Immature natural killer cell (primary cell): ENCODE measurements at regions not wholly inside any gene's neighbourhood (a gene's known extent, or its start where the extent isn't known, plus 50 kb on each side); places are given as distances from the start of the nearest gene placed in this dataset.

Experiments
- DNase-seq, 3 donors: peaks; one replicate each; pipeline ENCODE4 v3.0.0; 2022; ENCODE audit warnings: mixed read lengths in 1 of 3
- H3K27ac Mint-ChIP-seq, 6 donors: one replicate each; pipeline ENCODE4 v1.8.0; 2020; ENCODE audit warnings: mixed read lengths in 6 of 6, mild to moderate bottlenecking in 5 of 6, inconsistent platforms in 4 of 6, moderate library complexity in 3 of 6
- H3K27me3 Mint-ChIP-seq, 3 donors: one replicate each; pipeline ENCODE4 v1.8.0; 2020 to 2021; ENCODE audit warnings: low read depth in 3 of 3, mild to moderate bottlenecking in 3 of 3, mixed read lengths in 3 of 3, moderate library complexity in 3 of 3, inconsistent platforms in 1 of 3
- H3K36me3 Mint-ChIP-seq, 3 donors: one replicate each; pipeline ENCODE4 v1.8.0; 2020; ENCODE audit warnings: mixed read lengths in 3 of 3, inconsistent platforms in 2 of 3, mild to moderate bottlenecking in 2 of 3
- H3K4me1 Mint-ChIP-seq, 2 donors: one replicate each; pipeline ENCODE4 v1.8.0; 2020; ENCODE audit warnings: inconsistent platforms in 2 of 2, mild to moderate bottlenecking in 2 of 2, mixed read lengths in 2 of 2, moderate library complexity in 1 of 2
- H3K4me3 Mint-ChIP-seq, 5 donors: one replicate each; pipeline ENCODE4 v1.8.0; 2020; ENCODE audit warnings: mild to moderate bottlenecking in 5 of 5, mixed read lengths in 5 of 5, inconsistent platforms in 3 of 5, moderate library complexity in 3 of 5
- H3K9me3 Mint-ChIP-seq, 6 donors: one replicate each; pipeline ENCODE4 v1.8.0; 2020; ENCODE audit warnings: mild to moderate bottlenecking in 6 of 6, mixed read lengths in 6 of 6, inconsistent platforms in 4 of 6, moderate library complexity in 3 of 6

GRCh38 chr4:116486401-116486800 is 599.0 kb downstream of the TRAM1L1 start:
- DNase-seq: no peak
- no peaks in the 10 kb centered on the region for H3K27me3 Mint-ChIP-seq
- H3K4me1 Mint-ChIP-seq: no peaks in the 10 kb centered on the region
- H3K9me3 Mint-ChIP-seq: peaks cover 16 to 27% (median 19%) of the 10 kb centered on the region in 6 donors
- H3K36me3 Mint-ChIP-seq: no peaks in the 10 kb centered on the region
- no peak overlapping the region for H3K4me3 Mint-ChIP-seq
- no peak overlapping the region for H3K27ac Mint-ChIP-seq

- no peaks in the 10 kb centered on the region for H3K36me3 Mint-ChIP-seq
- H3K27ac Mint-ChIP-seq: no peak overlapping the region
- peaks cover 8 to 30% (median 17%) of the 10 kb centered on the region in 6 donors for H3K9me3 Mint-ChIP-seq
- no peaks in the 10 kb centered on the region for H3K27me3 Mint-ChIP-seq
- no peaks in the 10 kb centered on the region for H3K4me1 Mint-ChIP-seq
- H3K4me3 Mint-ChIP-seq: no peak overlapping the region
- no peak for DNase-seq
These were observed 604.8 kb downstream of the TRAM1L1 start for GRCh38 chr4:116480546-116480945.

DNA sequence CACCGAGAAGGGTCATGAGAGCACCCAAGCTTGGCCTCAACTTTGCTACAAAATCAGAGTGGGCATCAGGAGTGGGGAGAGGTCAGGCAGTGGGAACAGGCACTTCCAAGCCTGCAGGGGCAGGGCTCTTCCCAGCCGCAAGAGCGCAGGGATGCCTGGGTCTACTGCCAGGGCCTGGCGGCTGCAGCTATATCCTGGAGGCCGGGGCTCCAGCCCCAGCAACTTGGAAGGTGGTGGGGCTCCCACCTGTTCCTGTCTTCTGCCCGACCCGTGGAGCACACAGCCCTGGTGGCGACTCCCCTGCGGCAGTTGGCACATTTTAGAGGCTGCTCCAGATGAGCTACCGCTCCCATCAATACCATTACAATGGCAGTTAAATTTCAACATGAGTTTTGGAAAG is 607.0 kb downstream of the TRAM1L1 start:
- no peaks in the 10 kb centered on the region for H3K4me1 Mint-ChIP-seq
- H3K9me3 Mint-ChIP-seq: peaks cover 3 to 26% (median 15%) of the 10 kb centered on the region in 6 donors
- DNase-seq: no peak
- H3K36me3 Mint-ChIP-seq: no peaks in the 10 kb centered on the region
- H3K27ac Mint-ChIP-seq: no peak overlapping the region
- no peak overlapping the region for H3K4me3 Mint-ChIP-seq
- H3K27me3 Mint-ChIP-seq: no peaks in the 10 kb centered on the region

DNA sequence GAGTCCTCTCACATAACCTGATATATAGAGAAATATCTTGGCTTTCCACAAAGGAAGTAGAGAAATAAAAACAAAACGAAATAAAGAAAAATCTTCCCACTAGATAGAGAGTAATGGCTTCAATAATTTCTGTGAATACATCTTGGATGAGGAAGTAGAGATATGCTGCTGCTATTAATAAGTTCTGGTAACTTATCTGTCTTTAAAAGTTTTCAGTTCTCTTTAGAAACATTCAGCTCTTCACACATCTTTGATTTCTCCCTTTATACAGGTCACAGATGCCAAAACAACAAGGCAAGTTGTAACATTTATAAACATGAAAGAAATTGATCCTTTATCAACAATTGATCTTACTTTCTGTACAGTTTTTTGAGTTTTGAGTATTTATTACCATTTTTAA is 615.8 kb downstream of the TRAM1L1 start:
- H3K9me3 Mint-ChIP-seq: peaks cover 10 to 33% (median 17%) of the 10 kb centered on the region in 6 donors
- H3K36me3 Mint-ChIP-seq: no peaks in the 10 kb centered on the region
- H3K4me3 Mint-ChIP-seq: no peak overlapping the region
- H3K27ac Mint-ChIP-seq: no peak overlapping the region
- DNase-seq: no peak
- H3K27me3 Mint-ChIP-seq: peaks cover 0 to 1% (median 0%) of the 10 kb centered on the region in 3 donors
- no peaks in the 10 kb centered on the region for H3K4me1 Mint-ChIP-seq

- no peaks in the 10 kb centered on the region for H3K4me1 Mint-ChIP-seq
These were observed 632.2 kb downstream of the TRAM1L1 start for GRCh38 chr4:116453127-116453526.

GRCh38 chr4:116449764-116450163 is 635.6 kb downstream of the TRAM1L1 start:
- DNase-seq: no peak
- H3K36me3 Mint-ChIP-seq: no peaks in the 10 kb centered on the region
- H3K4me1 Mint-ChIP-seq: no peaks in the 10 kb centered on the region
- no peaks in the 10 kb centered on the region for H3K27me3 Mint-ChIP-seq
- H3K9me3 Mint-ChIP-seq: peaks cover 0 to 16% (median 8%) of the 10 kb centered on the region in 6 donors
- H3K27ac Mint-ChIP-seq: no peak overlapping the region
- no peak overlapping the region for H3K4me3 Mint-ChIP-seq

More at GRCh38 chr4:116453127-116453526, 632.2 kb downstream of the TRAM1L1 start:
- Mint-ChIP-seq H3K27ac (no peak overlapping the region), H3K9me3 (peaks cover 0 to 15% (median 6%) of the 10 kb centered on the region in 6 donors), H3K4me3 (no peak overlapping the region), H3K27me3 (no peaks in the 10 kb centered on the region), H3K36me3 (no peaks in the 10 kb centered on the region)
- no peak for DNase-seq

- Mint-ChIP-seq H3K9me3 (peaks cover 0 to 16% (median 5%) of the 10 kb centered on the region in 6 donors), H3K4me3 (no peak overlapping the region), H3K27me3 (no peaks in the 10 kb centered on the region), H3K27ac (no peak overlapping the region), H3K4me1 (no peaks in the 10 kb centered on the region), H3K36me3 (no peaks in the 10 kb centered on the region)
- DNase-seq: no peak
These were observed 641.3 kb downstream of the TRAM1L1 start for GRCh38 chr4:116444117-116444516.

GRCh38 chr4:116438981-116439729 is 646.2 kb downstream of the TRAM1L1 start:
- Mint-ChIP-seq H3K27me3 (peaks cover 0 to 2% (median 0%) of the 10 kb centered on the region in 3 donors), H3K9me3 (peaks cover under 1 to 16% (median 9%) of the 10 kb centered on the region in 6 donors), H3K4me1 (no peaks in the 10 kb centered on the region), H3K27ac (no peak overlapping the region), H3K36me3 (no peaks in the 10 kb centered on the region), H3K4me3 (no peak overlapping the region)
- no peak for DNase-seq

- Mint-ChIP-seq H3K27ac (no peak overlapping the region), H3K9me3 (peaks cover 4 to 15% (median 9%) of the 10 kb centered on the region in 6 donors), H3K4me3 (no peak overlapping the region), H3K4me1 (no peaks in the 10 kb centered on the region), H3K27me3 (peaks cover 0 to 2% (median 0%) of the 10 kb centered on the region in 3 donors), H3K36me3 (no peaks in the 10 kb centered on the region)
- no peak for DNase-seq
These were observed 647.0 kb downstream of the TRAM1L1 start for GRCh38 chr4:116438417-116438816.

GRCh38 chr4:116427666-116428065 is 657.7 kb downstream of the TRAM1L1 start:
- no peak overlapping the region for H3K4me3 Mint-ChIP-seq
- no peak overlapping the region for H3K27ac Mint-ChIP-seq
- H3K27me3 Mint-ChIP-seq: no peaks in the 10 kb centered on the region
- H3K9me3 Mint-ChIP-seq: peaks cover 12 to 45% (median 23%) of the 10 kb centered on the region in 6 donors
- DNase-seq: no peak
- no peaks in the 10 kb centered on the region for H3K4me1 Mint-ChIP-seq
- H3K36me3 Mint-ChIP-seq: peaks cover 0 to 3% (median 0%) of the 10 kb centered on the region in 3 donors

GRCh38 chr4:116413222-116413621 is 672.2 kb downstream of the TRAM1L1 start:
- Mint-ChIP-seq H3K9me3 (peaks cover 3 to 16% (median 9%) of the 10 kb centered on the region in 6 donors), H3K36me3 (no peaks in the 10 kb centered on the region), H3K27me3 (no peaks in the 10 kb centered on the region), H3K27ac (no peak overlapping the region), H3K4me1 (no peaks in the 10 kb centered on the region), H3K4me3 (no peak overlapping the region)
- no peak for DNase-seq

DNA sequence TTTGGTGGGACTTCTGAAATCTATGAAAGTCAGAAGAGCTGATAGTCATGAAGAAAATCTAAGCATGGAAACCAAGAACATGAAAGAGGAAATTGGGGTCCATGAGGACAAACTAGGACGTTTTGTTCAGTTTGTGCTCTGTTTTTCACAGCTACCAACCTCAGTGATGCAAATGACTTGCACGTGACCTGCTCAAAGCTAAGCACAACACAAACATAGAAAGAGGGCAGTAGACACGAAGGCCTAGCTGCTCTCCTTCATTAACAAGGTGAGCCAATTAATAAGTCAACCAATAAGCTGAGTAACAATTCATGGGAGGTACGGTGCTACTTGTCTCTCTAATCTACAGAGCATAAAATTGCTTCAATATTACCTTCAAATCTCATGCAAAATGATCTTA is 684.1 kb downstream of the TRAM1L1 start:
- Mint-ChIP-seq H3K4me1 (no peaks in the 10 kb centered on the region), H3K4me3 (no peak overlapping the region), H3K36me3 (no peaks in the 10 kb centered on the region)

GRCh38 chr4:116400480-116400879 is 684.9 kb downstream of the TRAM1L1 start:
- Mint-ChIP-seq H3K4me1 (no peaks in the 10 kb centered on the region), H3K36me3 (no peaks in the 10 kb centered on the region), H3K4me3 (no peak overlapping the region), H3K27me3 (no peaks in the 10 kb centered on the region), H3K9me3 (peaks cover 4 to 21% (median 6%) of the 10 kb centered on the region in 6 donors), H3K27ac (no peak overlapping the region)
- no peak for DNase-seq

More for the DNA sequence above, 684.1 kb downstream of the TRAM1L1 start:
- Mint-ChIP-seq H3K27me3 (no peaks in the 10 kb centered on the region), H3K9me3 (peaks cover 4 to 17% (median 6%) of the 10 kb centered on the region in 6 donors), H3K27ac (no peak overlapping the region)
- no peak for DNase-seq

GRCh38 chr4:116397714-116398113 is 687.7 kb downstream of the TRAM1L1 start:
- no peak overlapping the region for H3K27ac Mint-ChIP-seq

GRCh38 chr4:116397291-116397690 is 688.1 kb downstream of the TRAM1L1 start:
- Mint-ChIP-seq H3K27ac (no peak overlapping the region), H3K4me3 (no peak overlapping the region), H3K36me3 (no peaks in the 10 kb centered on the region), H3K9me3 (peaks cover 0 to 10% (median under 1%) of the 10 kb centered on the region in 6 donors), H3K4me1 (no peaks in the 10 kb centered on the region), H3K27me3 (no peaks in the 10 kb centered on the region)
- no peak for DNase-seq

More at GRCh38 chr4:116397714-116398113, 687.7 kb downstream of the TRAM1L1 start:
- Mint-ChIP-seq H3K9me3 (peaks cover 2 to 15% (median 3%) of the 10 kb centered on the region in 6 donors), H3K4me3 (no peak overlapping the region), H3K36me3 (no peaks in the 10 kb centered on the region), H3K27me3 (no peaks in the 10 kb centered on the region), H3K4me1 (no peaks in the 10 kb centered on the region)
- DNase-seq: no peak
